GM10266 (cell line): ENCODE measurements at regions not wholly inside any gene's neighbourhood (a gene's known extent, or its start where the extent isn't known, plus 50 kb on each side); places are given as distances from the start of the nearest gene placed in this dataset.

Experiments
- DNase-seq: peaks from one replicate; pipeline ENCODE4 v3.0.0; 2012; ENCODE audit errors: extremely low spot score
- CTCF ChIP-seq: IDR thresholded peaks from 2 replicates; pipeline ENCODE4 v1.5.1; 2012; ENCODE audit warnings: mild to moderate bottlenecking, low read depth; ENCODE audit not compliant: control insufficient read depth, insufficient read depth; ENCODE audit errors: missing control alignments

GRCh38 chr7:46317256-46317655 lies 396.2 kb upstream of the IGFBP3 start:
- DNase-seq: no peak
- TF ChIP-seq CTCF: no peak

- DNase-seq: no peak
- TF ChIP-seq CTCF: no peak
Measured at GRCh38 chr7:46315891-46316290, 394.8 kb upstream of the IGFBP3 start.

- TF ChIP-seq CTCF: no peak
Measured at GRCh38 chr7:46301677-46302076, 380.6 kb upstream of the IGFBP3 start.

GRCh38 chr7:46297515-46297914 lies 376.4 kb upstream of the IGFBP3 start:
- no peak for TF ChIP-seq CTCF
- no peak for DNase-seq

More at GRCh38 chr7:46301677-46302076, 380.6 kb upstream of the IGFBP3 start:
- no peak for DNase-seq

- no peak for TF ChIP-seq CTCF
- DNase-seq: no peak
Measured at GRCh38 chr7:46296526-46296925, 375.5 kb upstream of the IGFBP3 start.

- DNase-seq: no peak
- TF ChIP-seq CTCF: no peak
Measured at GRCh38 chr7:46294381-46294780, 373.3 kb upstream of the IGFBP3 start.

GRCh38 chr7:46292741-46293140 lies 371.7 kb upstream of the IGFBP3 start:
- DNase-seq: no peak
- TF ChIP-seq CTCF: no peak
